ENCODE measurements at regions not wholly inside any gene's neighbourhood (a gene's known extent, or its start where the extent isn't known, plus 50 kb on each side); places are given as distances from the start of the nearest gene placed in this dataset.
"Not testable (repeated sequence)": the region's sequence is repeated elsewhere in the genome, so short reads cannot be mapped to it uniquely, and the experiment has no call there.

DNA sequence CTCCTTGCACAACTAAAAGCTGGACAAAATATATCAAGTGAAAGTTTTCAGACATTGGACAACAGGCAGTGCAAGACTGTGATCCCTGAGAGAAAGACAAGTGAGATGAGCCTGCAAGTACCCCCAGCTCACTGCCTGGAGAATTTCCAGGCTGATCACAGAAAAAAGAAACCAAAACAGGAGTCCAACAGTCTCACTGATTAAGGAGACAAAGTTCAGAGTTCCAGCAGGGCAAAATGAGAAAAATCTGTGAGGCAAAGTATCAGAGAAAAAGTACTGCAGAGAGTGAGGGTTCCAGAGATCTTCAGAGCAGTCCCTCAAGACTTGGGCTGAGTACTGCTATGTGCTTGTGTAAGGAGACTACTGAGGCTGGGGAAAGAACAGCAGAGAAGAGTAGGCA is 56.0 kb upstream of the PRSS3 start:
- DNase-seq (ENCODE audit: low read depth): no peak

DNA sequence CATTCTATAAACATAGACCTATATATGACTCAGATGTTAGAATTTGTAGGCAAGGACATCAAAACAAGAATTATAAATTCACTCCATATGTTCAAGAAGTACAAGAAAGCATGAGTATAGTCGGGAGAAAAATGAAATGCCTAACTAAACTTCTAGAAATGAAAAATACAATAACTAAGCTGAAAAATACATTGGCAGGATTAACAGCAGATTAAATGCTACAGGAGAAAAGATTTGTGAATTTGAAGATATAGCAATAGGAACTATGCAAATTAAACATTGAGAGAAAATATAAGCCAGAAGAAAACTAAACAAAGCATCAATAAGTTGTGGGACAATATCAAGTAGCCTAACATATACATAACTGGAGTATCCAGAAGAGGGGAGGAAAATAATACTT is 55.3 kb upstream of the PRSS3 start:
- no peak for DNase-seq (ENCODE audit: low read depth)

DNA sequence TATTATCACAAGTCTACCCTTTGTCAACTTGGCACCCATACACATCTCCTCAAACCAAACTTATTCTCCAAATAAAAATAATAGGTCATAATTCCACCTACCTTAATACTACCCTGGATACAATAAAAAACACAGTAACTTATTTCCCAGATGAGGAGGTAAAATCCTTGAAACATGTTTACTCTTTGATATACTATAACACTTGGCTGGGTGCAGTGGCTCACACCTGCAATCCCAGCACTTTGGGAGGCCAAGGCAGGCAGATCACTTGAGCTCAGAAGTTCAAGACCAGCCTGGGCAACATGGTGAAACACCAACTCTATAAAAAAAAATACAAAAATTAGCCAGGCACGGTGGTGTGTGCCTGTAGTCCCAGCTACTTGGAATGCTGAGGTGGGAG is 54.4 kb upstream of the PRSS3 start:
- not testable (repeated sequence) for DNase-seq (ENCODE audit: low read depth)

DNA sequence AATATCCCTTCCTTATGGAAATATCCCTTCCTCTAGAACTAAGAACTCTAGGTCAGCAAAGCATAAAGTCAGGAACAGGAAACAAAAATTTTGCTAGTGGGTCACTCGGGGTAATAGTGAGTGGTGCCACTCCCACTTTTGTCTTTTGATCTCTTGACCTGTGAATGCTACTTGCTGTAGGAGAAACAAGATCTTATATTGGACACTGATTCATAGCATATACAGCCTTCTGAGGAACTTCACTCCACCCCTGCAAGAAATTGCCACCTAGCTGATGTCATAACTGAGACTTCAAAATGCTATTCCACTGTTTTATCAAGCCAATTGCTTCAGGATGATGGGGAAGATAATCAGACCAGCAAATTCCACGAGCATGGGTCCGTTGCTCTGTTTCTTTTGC is 53.3 kb upstream of the PRSS3 start:
- no peak for DNase-seq (ENCODE audit: low read depth)

DNA sequence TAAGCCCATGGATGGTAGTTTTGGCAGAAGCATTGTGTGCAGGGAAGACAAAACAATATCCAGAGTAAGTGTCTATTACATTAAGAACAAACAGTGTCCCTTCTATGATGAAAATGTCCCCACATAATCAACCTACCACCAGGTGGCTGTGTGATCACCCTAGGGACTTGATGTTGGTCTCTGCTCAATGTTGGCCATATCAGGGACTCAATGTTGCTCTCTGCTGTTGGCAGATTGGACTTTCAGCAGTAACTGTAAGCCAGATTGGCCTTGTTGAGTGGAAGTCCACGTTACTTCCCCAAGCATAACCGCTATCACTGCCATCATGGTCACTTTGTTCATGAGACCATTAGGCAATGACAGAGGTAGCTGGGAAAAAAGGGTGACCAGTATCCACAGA is 52.8 kb upstream of the PRSS3 start:
- no peak for DNase-seq (ENCODE audit: low read depth)
